Ramos (cell line): ENCODE measurements at regions not wholly inside any gene's neighbourhood (a gene's known extent, or its start where the extent isn't known, plus 50 kb on each side); places are given as distances from the start of the nearest gene placed in this dataset.

Source experiments
- in situ Hi-C: fragments of 300-500 bp; cut with MboI; formaldehyde crosslinking; loops from one replicate; pipeline ENCODE4 v1.14.3; 2022; ENCODE audit warnings: low sequenced_read_pairs; ENCODE audit not compliant: unreplicated experiment

DNA sequence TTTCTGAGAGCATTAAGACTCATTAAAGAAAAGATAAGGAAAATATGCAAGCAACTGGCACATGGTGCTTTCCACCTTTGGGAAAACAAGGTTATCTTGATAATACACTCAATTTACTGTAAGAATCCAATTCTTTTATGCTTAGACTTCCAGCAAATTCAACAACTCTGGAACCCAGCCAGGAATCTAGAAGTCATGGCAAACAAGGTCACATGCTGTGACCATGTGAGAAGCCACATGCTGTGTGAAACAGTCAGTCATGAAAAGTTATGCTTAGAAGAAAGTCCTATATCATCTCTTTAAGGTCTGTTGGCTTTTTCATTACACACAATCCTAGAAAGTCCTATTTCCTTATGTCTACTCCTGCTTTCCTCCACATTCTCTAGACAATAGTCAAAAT is 581.8 kb upstream of the C9orf72 start:
- in situ Hi-C loops = no loop called here

DNA sequence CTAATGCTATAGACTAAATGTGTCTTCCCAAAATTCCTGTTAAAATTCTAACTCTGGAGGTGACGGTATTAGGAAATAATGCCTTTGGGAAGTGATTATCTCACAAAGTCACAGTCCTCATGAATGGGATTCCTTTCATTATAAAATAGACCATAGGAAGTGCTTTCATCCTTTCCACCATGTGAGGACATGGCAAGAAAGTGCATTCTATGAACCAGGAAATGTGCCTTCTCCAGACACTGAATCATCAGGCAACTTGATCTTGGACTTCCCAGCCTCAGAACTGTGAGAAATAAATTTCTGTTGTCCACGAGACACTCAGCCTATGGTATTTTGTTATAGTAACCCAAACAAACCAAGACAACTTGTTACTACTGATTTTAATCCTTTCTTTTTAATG is 582.4 kb upstream of the C9orf72 start:
- in situ Hi-C loops = no loop called here

DNA sequence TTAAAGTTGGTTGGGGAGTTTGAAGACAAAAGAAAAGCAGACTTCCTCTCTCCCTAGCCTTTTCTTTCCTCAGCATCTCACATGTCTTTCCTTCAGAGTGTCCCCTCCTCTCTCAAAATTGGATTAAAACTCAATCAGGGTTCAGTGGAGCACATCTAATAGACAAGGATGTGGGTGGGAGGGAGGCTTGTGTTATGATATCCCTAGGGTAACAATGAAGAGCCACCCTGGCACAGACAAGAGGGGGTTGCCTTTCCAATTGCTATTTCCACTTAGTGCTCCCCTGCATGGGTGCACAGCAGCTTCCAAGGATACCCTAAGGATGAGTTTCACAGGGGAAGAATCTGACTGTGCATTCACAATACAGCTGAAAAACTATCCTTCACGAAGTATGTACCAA is 585.2 kb upstream of the C9orf72 start:
- in situ Hi-C loops = no loop called here

DNA sequence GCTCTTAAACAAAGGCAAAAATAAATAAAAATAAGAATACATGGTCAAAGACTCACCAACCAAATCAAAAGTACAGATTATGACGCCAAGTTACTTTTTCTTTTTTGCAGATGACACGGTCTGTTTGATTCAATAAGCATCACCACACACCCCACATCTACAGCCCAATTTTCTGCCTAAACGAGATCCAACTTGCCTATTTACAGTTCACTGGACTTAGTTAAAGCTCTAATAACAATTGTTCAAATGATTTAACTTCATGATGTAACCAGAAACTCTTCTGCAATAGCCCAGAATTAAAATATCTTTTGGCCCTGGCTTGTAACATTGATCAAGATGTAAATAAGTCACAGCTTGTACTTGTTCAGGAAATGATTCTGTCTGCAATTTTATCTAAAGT is 590.3 kb upstream of the C9orf72 start:
- in situ Hi-C loops = no loop called here

DNA sequence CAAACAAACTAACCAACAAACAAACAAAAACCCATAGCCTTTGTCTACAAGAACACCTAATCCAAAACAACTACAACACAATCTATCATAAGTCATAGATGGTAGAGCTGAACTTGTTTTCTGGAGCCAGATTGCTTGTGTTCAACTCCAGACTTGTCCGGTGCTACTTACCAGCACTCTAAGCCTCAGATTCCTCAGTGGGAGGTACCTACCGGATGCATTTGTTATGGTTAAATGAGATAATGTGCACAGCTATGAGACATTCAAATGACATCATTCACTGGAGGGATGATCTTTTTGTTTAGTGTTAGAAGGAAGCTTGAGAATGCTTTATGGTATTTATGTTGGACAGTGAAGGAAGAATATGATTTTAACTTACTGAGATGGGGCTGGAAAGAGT is 592.9 kb upstream of the C9orf72 start:
- in situ Hi-C loops = no loop called here

DNA sequence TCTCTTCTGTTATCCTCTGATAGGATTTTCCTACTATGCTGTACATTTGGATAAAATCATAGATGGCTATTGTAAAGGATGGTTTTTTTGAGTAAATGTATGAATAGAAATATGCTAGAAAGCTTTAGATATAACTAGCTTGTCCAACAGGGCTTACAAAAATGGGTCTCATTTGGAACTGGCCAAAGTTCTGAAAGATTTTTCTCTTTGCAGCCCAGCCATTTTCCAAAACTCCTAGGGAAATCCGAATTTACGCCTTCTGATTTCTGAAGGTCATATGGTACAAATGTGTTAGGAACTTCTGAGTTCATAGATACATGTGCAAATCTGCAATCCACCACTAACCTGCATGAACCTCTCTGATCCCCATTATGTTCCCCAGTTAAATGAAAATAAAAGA is 603.9 kb upstream of the C9orf72 start:
- in situ Hi-C loops = no loop called here

DNA sequence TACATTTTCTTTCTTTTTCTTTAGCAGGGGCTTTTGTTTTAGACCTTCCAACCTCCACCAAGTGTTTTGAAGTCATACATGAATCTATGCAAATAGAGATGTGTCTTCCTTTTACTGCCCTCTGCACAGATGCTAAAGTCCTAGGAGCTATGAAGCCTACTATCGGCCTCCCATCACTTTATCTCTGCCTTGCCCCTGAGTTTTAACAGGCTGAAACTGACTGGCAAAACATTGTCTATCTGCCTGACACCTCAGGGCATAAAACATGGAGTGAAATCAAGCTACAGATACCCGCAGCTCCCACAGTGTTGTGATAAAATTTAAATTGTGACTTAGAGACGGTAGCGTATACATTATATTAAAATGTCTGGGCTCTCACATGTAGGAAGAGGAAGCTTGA is 604.6 kb upstream of the C9orf72 start:
- in situ Hi-C loops = no loop called here

DNA sequence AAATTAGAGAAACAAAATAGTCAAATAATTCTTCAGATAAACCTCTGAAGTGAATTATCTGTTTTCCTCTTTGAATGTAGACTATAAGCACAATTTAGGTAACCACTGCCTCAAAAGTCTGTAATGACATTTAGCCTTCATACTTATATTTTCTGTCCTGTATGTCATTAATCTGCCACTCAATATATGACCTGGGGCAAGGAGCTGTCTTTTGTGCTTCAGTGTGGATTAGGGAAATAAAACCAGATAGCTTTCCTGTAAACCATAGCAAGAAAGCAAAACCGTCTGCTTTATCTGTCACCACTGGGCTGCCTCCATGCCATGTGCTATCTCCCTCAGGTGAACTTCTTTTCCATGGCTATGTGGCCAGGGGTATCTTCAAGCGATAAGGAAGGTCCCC is 606.6 kb upstream of the C9orf72 start:
- in situ Hi-C loops = no loop called here

DNA sequence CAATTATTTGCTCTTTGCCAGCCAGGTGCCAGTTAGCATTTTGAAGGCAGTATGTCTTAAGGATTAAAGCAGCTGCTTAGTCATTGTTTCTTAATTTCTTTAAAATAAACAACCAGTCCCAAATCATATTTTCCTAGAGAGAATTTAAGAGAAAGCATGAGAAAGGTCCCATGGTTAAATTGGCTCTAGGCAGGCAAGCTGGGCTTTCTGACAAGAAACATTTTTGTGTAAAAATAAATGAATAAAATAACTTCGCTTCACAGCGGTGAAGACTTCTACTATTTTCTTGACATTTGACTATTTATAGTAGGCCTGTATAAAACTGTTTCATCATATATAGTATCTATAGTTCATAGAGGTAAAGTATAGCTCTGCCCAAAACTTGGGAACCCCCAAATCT is 617.7 kb upstream of the C9orf72 start:
- in situ Hi-C loops = no loop called here

DNA sequence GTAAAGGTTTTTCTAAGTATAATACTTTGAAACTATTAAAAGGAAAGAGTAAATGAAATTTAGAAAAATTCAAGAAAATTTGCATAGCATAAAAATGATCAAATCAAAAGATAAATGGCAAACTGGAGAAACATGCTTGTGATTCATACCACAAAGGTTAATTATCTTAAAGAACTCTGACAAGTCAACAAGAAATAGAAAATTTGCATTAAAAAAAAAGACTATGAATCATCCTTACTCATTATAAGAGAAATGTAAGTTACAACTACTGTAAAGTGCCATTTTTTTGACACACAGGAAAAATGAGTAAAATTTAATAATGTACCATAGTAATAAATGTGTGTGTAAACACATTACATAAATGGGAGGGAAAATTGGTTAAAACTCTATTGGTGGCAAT is 624.4 kb upstream of the C9orf72 start:
- in situ Hi-C loops = no loop called here

DNA sequence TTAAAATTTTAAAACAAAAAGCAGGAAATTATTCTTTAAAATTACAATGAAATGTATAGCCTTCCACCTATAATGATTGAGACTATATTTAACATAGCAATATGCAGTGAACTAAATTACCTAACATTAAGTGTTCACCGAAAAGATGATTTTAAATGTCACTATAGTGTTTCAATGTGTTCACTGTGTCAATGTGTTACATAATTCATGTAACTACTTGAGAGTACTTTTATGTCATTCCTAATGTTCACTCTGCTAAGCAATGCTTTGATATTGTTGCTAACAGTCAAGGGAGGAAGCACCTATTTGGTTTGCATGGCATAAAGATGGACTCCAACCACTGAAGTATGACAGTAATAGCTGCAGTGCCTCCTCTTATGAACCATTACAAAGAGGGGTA is 629.8 kb upstream of the C9orf72 start:
- in situ Hi-C loops = no loop called here

DNA sequence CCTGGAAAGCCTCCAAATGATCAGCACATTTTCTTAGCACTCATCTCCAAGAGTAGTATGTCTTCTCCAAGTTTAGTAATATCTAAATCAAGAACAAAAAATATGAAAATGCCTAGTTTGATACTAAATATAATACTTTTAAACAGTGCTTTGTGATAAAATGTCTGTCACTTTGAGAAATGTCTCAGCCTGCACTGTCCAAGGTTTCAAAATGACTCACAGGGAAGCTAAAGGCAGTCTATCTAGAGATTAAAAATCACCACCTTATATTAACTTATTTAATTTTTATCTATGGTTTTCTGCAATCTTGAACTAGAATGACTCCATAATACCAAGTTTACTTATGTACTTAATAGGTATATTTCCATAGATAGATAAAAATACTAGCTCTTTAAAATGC is 633.0 kb upstream of the C9orf72 start:
- in situ Hi-C loops = no loop called here

DNA sequence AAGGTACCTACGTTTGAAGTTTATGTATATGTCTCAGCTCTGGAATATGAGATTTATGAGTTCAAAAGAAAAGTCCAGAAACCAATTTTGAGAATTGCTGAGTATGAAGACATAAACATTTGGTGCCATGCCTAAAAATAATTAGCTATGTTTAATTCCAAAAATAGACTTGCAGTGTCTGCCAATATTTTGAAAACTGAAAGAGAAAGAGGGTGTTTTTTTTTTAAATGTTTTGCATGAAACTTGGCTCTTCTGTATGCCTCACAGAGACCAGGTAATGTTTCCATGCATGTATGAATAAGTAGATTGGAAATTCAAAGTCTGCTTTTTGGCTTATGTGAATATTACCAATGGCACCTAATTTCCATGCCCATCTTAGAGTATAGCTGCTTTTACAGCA is 634.4 kb upstream of the C9orf72 start:
- in situ Hi-C loops = no loop called here

DNA sequence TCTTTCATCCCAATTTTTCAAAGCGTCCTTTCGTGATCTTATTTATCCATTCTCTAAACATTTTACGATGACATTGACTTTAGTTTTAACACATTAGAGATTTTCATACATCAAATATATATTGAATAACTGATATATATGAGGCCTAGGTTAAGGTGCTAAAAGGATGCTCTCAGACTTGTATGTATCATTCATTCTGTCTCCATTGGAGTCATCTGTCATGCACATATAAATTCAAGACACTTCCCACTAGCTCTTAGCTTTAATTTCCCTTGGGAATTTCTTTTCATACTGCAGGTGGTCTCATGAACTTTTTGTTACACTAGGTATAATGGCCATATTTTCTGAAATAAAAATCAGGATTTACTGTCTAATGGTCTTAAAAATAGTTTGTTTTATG is 635.8 kb upstream of the C9orf72 start:
- in situ Hi-C loops = no loop called here

DNA sequence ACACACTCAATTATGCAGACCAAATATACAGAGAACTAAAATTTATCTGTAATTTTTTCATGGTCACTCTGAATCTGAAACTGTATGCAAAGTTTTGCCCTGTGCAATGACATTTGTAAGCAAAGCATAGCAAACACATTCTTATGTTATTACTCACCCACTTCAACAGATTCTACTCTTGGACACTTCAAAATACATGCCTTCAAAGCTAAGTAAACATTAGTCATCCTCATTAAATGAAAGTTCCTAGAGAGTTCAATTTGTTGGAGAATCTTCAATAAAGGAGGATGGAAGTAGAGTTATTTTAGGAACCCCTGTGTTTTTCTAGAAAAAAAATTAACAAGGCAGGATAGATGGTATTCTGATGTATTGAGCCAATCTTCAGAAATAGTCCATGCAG is 639.7 kb upstream of the C9orf72 start:
- in situ Hi-C loops = no loop called here

DNA sequence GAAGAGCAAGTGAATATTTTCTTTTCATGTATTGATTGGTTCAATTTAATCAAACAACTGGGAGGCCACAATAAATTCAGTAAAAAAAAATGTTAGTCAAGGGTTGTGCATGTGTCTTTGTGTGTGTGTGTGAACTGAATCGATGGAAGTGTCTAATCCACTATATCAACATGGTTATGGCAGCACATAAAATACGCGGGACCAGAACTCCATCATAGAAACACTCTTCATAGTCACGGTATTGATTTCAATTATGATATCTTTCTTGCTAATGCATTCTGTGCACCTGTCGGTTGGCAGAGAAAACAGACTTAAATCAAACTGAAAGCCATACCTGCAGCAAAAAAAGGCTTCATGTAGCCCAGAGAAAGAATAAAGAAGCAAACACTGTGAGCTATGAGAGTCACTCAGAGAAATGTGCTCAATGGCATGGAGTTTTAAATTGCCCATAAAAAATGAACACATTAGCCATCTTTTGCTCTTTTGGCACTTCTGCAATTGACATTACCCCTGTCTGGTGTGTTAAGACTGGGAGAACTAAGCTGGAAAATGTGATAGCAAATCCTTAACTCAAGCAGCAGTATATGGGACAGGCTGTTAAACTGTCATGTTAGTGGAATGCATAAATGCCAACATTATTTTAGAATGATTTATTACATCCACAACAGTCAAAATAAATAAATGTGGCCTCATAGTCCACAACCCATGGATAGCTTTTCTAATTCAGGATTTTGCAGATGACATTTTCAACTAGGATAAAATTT is 642.4 kb upstream of the C9orf72 start:
- in situ Hi-C loops = no loop called here

DNA sequence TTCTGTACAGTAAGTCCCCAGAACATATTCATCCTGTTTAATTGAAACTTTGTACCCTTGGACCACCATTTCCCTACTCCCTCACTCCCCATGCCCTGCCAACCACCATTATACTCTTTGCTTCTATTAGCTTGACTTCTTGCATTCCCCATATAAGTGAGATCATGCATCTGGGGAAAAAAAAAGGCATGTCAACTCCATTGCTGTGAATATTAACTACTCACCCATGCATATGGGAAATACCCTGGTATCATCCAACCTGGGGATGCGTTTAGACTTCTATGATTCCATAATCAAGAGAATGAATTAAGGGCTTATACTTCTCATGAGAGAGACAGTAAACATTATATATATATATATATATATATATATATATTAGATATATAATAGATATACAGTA is 659.4 kb upstream of the C9orf72 start:
- in situ Hi-C loops = no loop called here

DNA sequence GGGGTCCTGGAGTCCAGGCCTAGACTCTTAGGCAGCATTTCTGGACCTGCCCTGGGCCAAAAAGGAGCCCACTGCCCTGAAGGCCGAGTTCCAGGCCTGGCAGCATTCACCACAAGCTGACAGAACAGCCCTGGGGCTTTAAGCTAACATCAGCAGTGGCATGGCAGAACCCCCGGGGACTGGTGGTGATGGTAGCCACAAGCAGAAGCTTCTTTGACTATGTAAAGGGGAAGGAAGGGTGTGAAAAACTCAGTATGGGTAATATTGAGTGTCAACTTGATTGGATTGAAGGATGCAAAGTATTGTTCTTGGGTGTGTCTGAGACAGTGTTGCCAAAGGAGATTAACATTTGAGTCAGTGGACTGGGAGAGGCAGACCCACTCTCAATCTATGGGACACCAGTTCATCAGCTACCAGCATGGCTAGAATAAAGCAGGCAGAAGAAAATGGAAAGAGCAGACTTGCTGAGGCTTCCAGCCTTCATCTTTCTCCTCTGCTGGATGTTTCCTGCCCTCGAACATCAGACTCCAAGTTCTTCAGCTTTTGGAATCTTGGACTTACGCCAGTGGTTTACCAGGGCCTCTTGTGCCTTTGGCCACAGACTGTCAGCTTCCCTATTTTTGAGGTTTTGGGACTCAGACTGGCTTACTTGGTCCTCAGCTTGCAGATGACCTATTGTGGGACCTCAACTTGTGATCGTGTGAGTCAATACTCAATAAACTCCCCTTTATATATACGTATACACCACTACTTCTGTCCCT is 661.0 kb upstream of the C9orf72 start:
- in situ Hi-C loops = no loop called here

DNA sequence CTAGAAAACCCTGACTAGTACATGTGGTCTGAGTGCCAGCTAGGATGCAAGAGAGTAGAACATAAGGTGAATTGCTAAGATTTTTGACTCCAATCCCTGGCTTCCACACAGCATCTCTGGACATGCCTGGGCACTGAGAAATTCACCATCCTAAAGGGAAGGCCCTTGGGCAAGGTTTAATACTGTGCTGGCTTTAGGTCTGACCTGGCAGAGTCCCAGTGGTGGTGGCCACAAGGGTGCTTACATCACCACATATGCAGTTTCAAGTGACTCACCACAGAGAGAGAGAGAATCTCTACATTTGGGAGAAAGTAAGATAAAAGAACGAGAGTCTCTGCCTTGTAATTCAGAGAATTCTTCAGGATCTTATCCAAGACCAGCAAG is 661.6 kb upstream of the C9orf72 start:
- in situ Hi-C loops = no loop called here

DNA sequence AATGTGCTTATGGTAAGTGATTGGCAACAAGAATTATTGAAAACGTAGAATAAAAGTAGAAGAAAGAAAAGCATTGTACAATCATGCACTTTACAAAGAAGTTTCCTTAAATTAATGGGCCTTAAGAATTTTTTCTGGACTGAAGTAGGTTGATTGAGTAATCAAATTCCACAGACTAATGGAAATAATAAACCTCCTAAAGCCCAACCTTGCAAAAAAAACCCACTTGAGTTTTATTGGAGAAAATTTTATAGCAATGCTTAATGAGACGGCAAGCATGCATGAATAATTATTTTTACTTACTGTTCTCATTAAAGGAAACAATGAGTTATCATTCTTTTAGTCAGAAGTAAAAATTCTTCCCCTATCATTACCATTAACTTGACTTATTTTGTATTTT is 676.1 kb upstream of the C9orf72 start:
- in situ Hi-C loops = no loop called here

DNA sequence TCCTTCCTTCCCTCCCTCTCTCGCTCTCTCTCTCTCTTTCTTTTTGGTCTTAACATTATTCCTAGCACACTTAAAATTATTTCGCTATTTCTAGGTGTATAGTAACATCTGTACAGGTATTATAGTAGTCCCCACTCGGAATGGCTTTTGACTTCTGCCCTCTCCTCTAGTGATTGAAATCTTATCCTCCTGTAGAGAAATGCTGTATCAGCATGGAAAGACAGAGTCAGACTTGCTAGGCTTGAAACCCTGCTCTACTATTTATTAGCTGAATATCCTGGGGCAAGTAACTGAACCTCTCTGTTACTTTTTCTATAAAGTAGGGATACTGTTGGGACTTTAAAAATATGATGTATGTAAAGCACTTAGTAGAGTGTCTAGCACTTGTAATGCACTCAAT is 681.9 kb upstream of the C9orf72 start:
- in situ Hi-C loops = no loop called here

DNA sequence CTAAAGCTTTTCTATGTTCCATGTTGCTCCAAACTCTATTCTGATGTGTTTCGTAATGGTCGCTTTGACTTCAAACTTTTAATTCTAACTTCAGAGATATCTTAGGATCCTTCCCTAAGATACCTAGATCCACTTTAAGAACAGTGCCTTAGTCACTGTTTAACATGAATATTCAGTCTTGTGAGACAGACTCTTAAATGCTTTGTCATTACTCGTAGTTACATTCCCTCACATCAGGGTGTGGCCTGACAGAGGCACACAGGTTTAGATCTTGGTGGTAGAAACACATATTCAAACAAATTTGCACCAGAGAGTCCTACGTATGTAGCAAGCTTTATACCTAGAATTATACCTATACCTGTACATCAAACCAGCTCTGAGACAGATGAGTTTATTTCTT is 687.0 kb upstream of the C9orf72 start:
- in situ Hi-C loops = no loop called here
